OCI-LY1 (cell line): ENCODE measurements at regions not wholly inside any gene's neighbourhood (a gene's known extent, or its start where the extent isn't known, plus 50 kb on each side); places are given as distances from the start of the nearest gene placed in this dataset.

Experiments used
- H2AFZ ChIP-seq: fragments of 200-600 bp; sonication (generic), shearing (Covaris generic); 2 replicates; pipeline ENCODE4 v1.6.0; 2014; ENCODE audit warnings: antibody characterized with exemption, mild to moderate bottlenecking, low read length
- H3F3A ChIP-seq: fragments of 200-600 bp; sonication (generic), shearing (Covaris generic); 2 replicates; pipeline ENCODE4 v1.6.0; 2014; ENCODE audit warnings: mild to moderate bottlenecking, antibody characterized with exemption, low read length, moderate library complexity; ENCODE audit not compliant: insufficient read depth
- H3K27ac ChIP-seq: fragments of 200-600 bp; sonication (generic); 2 replicates; pipeline ENCODE4 v1.5.1; 2014; ENCODE audit warnings: low read length, mixed run types, mild to moderate bottlenecking, low read depth; ENCODE audit not compliant: poor library complexity, severe bottlenecking
- H3K27me3 ChIP-seq: fragments of 200-600 bp; sonication (generic); 2 replicates; pipeline ENCODE4 v1.6.0; 2014; ENCODE audit warnings: antibody characterized with exemption, mild to moderate bottlenecking, low read length, moderate library complexity; ENCODE audit not compliant: insufficient read depth
- H3K36me3 ChIP-seq: fragments of 200-600 bp; sonication (generic); 2 replicates; pipeline ENCODE4 v1.6.1; 2014; ENCODE audit warnings: mild to moderate bottlenecking, antibody characterized with exemption, low read length, moderate library complexity, mixed read lengths; ENCODE audit not compliant: insufficient read depth
- H3K4me1 ChIP-seq: fragments of 200-600 bp; sonication (generic); 2 replicates; pipeline ENCODE4 v1.5.1; 2014; ENCODE audit warnings: mild to moderate bottlenecking, low read length, moderate library complexity; ENCODE audit not compliant: insufficient read depth, severe bottlenecking
- H3K4me2 ChIP-seq: fragments of 200-600 bp; sonication (generic), shearing (Covaris generic); 2 replicates; pipeline ENCODE4 v1.6.1; 2014; ENCODE audit warnings: low read length
- H3K4me3 ChIP-seq: fragments of 200-600 bp; sonication (generic); 2 replicates; pipeline ENCODE4 v1.5.1; 2014; ENCODE audit warnings: low read length, low read depth, mild to moderate bottlenecking, mixed read lengths; ENCODE audit not compliant: poor library complexity, severe bottlenecking
- H3K79me2 ChIP-seq: fragments of 200-600 bp; shearing (Covaris generic); 2 replicates; pipeline ENCODE4 v1.6.1; 2016; ENCODE audit warnings: mixed run types, low read length, mixed read lengths; ENCODE audit not compliant: insufficient read depth
- H3K9ac ChIP-seq: fragments of 200-600 bp; sonication (generic), shearing (Covaris generic); 2 replicates; pipeline ENCODE4 v1.6.1; 2014; ENCODE audit warnings: mild to moderate bottlenecking, low read length, mixed read lengths
- H3K9me2 ChIP-seq: fragments of 200-600 bp; sonication (generic), shearing (Covaris generic); 2 replicates; pipeline ENCODE4 v1.6.1; 2014; ENCODE audit warnings: low read depth, mild to moderate bottlenecking, low read length, mixed read lengths
- H3K9me3 ChIP-seq: fragments of 200-600 bp; shearing (Covaris generic); 2 replicates; pipeline ENCODE4 v1.6.1; 2014; ENCODE audit warnings: low read length, mixed read lengths
- H4K20me1 ChIP-seq: fragments of 200-600 bp; sonication (generic), shearing (Covaris generic); 2 replicates; pipeline ENCODE4 v1.6.0; 2016; ENCODE audit warnings: mild to moderate bottlenecking, low read length; ENCODE audit not compliant: insufficient read depth
- EZH2 ChIP-seq: fragments of 200-600 bp; sonication (generic), shearing (Covaris generic); IDR thresholded peaks from 2 replicates; pipeline ENCODE4 v1.8.0; 2017; ENCODE audit warnings: borderline replicate concordance, mixed run types, mild to moderate bottlenecking, antibody characterized with exemption, low read length, moderate library complexity, mixed read lengths
- TF ChIP-seq, protein P1 (sequence below): fragments of 200-600 bp; sonication (generic), shearing (Covaris generic); IDR thresholded peaks from 2 replicates; pipeline ENCODE4 v1.5.1; 2017; ENCODE audit warnings: mild to moderate bottlenecking, antibody characterized with exemption, low read length, moderate library complexity, mixed read lengths

DNA sequence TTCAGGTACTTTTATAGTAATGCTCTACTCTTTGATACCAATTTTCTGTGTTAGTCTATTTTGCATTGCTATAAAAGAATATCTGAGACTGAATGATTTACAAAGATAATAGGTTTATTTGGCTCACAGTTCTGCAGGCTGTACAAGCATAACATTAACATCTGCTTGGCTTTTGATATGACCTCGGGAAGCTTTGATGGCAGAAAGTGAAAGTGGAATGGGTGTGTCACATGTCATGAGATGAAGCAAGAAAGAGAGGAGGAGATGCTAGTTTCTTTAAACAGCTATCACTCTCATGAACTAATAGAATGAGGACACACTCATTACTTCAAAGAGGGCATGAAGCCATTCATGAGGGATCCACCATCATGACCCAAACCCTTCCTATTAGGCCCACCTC lies 270.9 kb upstream of the IL12B start:
- H3F3A ChIP-seq, result no peaks in the 10 kb centered on the region
- no peaks in the 10 kb centered on the region for H3K9me2 ChIP-seq
- no peak overlapping the region for H3K4me3 ChIP-seq
- H3K4me2 ChIP-seq, result no peak overlapping the region
- no peaks in the 10 kb centered on the region for H3K36me3 ChIP-seq
- H4K20me1 ChIP-seq, result no peaks in the 10 kb centered on the region
- no peak overlapping the region for H3K27ac ChIP-seq
- no peak overlapping the region for H2AFZ ChIP-seq
- no peak overlapping the region for H3K9ac ChIP-seq
- H3K4me1 ChIP-seq, result no peaks in the 10 kb centered on the region
- no peaks in the 10 kb centered on the region for H3K9me3 ChIP-seq
- H3K79me2 ChIP-seq, result no peaks in the 10 kb centered on the region
- H3K27me3 ChIP-seq, result no peaks in the 10 kb centered on the region
- TF ChIP-seq, protein P1, sequence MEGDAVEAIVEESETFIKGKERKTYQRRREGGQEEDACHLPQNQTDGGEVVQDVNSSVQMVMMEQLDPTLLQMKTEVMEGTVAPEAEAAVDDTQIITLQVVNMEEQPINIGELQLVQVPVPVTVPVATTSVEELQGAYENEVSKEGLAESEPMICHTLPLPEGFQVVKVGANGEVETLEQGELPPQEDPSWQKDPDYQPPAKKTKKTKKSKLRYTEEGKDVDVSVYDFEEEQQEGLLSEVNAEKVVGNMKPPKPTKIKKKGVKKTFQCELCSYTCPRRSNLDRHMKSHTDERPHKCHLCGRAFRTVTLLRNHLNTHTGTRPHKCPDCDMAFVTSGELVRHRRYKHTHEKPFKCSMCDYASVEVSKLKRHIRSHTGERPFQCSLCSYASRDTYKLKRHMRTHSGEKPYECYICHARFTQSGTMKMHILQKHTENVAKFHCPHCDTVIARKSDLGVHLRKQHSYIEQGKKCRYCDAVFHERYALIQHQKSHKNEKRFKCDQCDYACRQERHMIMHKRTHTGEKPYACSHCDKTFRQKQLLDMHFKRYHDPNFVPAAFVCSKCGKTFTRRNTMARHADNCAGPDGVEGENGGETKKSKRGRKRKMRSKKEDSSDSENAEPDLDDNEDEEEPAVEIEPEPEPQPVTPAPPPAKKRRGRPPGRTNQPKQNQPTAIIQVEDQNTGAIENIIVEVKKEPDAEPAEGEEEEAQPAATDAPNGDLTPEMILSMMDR, result no peak
- TF ChIP-seq EZH2, result no peak

DNA sequence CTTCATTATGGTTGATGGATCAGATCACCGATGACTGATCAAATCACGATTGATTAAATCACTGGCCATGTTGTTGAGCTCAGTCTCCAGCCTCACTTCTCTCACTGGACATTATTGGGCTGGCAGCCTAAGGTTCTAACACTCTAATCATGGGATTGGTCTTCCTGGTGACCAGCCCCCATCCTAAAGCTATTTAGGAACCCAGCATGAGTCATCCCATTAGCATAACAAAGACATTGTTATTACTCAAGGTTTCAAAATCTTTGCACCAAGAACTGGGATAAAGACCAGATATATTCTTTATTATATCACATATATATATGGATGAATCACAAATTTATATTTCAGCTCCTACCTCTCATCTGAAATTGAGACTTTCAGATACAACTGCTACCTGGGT lies 272.1 kb upstream of the IL12B start:
- Histone ChIP-seq H3K79me2 (no peaks in the 10 kb centered on the region), H3K9ac (no peak overlapping the region), H2AFZ (no peak overlapping the region), H3K36me3 (no peaks in the 10 kb centered on the region), H3K4me2 (no peak overlapping the region), H3F3A (no peaks in the 10 kb centered on the region), H3K27me3 (no peaks in the 10 kb centered on the region), H3K9me2 (no peaks in the 10 kb centered on the region), H3K4me3 (no peak overlapping the region), H3K4me1 (no peaks in the 10 kb centered on the region), H3K27ac (no peak overlapping the region), H4K20me1 (no peaks in the 10 kb centered on the region), H3K9me3 (no peaks in the 10 kb centered on the region)
- TF ChIP-seq, protein P1, result no peak
- TF ChIP-seq EZH2, result no peak

DNA sequence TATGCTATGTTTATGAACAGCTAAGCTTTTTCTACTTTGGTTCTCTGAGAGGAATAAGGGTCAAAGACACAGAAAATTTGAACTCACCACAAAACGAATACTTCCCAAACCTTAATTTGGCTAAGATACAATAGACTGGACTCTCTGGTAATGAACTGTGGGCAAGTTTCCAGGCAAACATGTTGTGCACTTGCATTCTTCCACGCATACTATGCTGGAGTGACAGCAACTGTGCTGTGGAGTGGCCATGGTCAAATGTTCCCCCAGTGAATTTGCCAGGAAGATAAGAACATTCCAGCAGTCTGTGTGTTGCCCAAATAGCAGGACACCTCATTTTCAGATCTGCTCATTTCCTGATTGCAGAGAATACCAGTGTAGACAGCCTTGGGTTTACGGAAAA lies 275.3 kb upstream of the IL12B start:
- Histone ChIP-seq H3K79me2 (no peaks in the 10 kb centered on the region), H3F3A (no peaks in the 10 kb centered on the region), H3K4me3 (no peak overlapping the region), H3K36me3 (no peaks in the 10 kb centered on the region), H3K4me2 (no peak overlapping the region), H3K9me3 (no peaks in the 10 kb centered on the region), H3K27ac (no peak overlapping the region), H3K4me1 (no peaks in the 10 kb centered on the region), H2AFZ (no peak overlapping the region), H3K9ac (no peak overlapping the region), H4K20me1 (no peaks in the 10 kb centered on the region), H3K27me3 (no peaks in the 10 kb centered on the region), H3K9me2 (no peaks in the 10 kb centered on the region)
- no peak for TF ChIP-seq EZH2
- TF ChIP-seq, protein P1, result no peak
